ENCODE measurements at regions not wholly inside any gene's neighbourhood (a gene's known extent, or its start where the extent isn't known, plus 50 kb on each side); places are given as distances from the start of the nearest gene placed in this dataset.
A peak's percentile ranks its signal among the peaks of the same experiment; 100 is the strongest.

- DNase-seq, result peak; percentile 88 to 92
- H3K27ac ChIP-seq, result peak overlapping the region; percentile 98
- H3K4me3 ChIP-seq, result no peak overlapping the region
- no peaks in the 10 kb centered on the region for H3K9me3 ChIP-seq (replicated peaks)
- H3K27me3 ChIP-seq, result no peaks in the 10 kb centered on the region
- no peaks in the 10 kb centered on the region for H3K36me3 ChIP-seq
- peaks cover 63% of the 10 kb centered on the region for H3K4me1 ChIP-seq
Observed at GRCh38 chr1:38787041-38787440, 72.5 kb downstream of the RRAGC start.

DNA sequence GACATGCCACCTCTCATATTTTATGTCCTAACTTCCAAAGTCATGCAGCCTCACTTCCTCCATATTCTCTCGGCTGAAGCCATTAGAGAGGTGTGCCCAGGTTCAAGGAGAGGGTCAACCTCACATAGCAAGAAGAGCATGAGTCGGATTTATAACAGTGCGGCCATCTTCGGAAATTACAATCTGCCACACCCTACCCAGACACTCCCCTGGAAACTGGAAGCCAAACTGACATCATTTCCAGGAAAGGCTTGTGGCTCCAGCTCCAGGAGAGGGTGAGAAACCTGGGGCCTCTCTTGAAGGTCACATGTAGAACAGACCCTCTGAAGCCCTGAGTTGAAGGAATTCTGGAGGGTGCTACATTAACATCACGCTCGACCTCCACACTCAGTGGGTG lies 73.5 kb downstream of the RRAGC start:
- Histone ChIP-seq H3K36me3 (no peaks in the 10 kb centered on the region), H3K27me3 (no peaks in the 10 kb centered on the region), H3K27ac (peak overlapping the region; percentile 98), H3K4me3 (peak overlapping the region; percentile 11; the same call in 1 of the 2 replicates), H3K9me3 (replicated peaks) (no peaks in the 10 kb centered on the region), H3K4me1 (peaks cover 64% of the 10 kb centered on the region)
- DNase-seq, result peak; percentile 73 to 81

- H3K36me3 ChIP-seq, result no peaks in the 10 kb centered on the region
- H3K4me1 ChIP-seq, result peaks cover 62% of the 10 kb centered on the region
- no peaks in the 10 kb centered on the region for H3K27me3 ChIP-seq
- peak overlapping the region; percentile 11; the same call in 1 of the 2 replicates for H3K4me3 ChIP-seq
- no peaks in the 10 kb centered on the region for H3K9me3 ChIP-seq (replicated peaks)
- H3K27ac ChIP-seq, result peak overlapping the region; percentile 98
- peak; percentile 91 to 93 for DNase-seq
Observed at GRCh38 chr1:38785285-38786039, 74.1 kb downstream of the RRAGC start.

GRCh38 chr1:38784452-38785284 lies 74.9 kb downstream of the RRAGC start:
- Histone ChIP-seq H3K27ac (peak overlapping the region; percentile 98), H3K27me3 (no peaks in the 10 kb centered on the region), H3K36me3 (no peaks in the 10 kb centered on the region), H3K4me1 (peaks cover 56% of the 10 kb centered on the region), H3K4me3 (no peak overlapping the region), H3K9me3 (replicated peaks) (no peaks in the 10 kb centered on the region)
- DNase-seq, result peak; percentile 19 to 35

DNA sequence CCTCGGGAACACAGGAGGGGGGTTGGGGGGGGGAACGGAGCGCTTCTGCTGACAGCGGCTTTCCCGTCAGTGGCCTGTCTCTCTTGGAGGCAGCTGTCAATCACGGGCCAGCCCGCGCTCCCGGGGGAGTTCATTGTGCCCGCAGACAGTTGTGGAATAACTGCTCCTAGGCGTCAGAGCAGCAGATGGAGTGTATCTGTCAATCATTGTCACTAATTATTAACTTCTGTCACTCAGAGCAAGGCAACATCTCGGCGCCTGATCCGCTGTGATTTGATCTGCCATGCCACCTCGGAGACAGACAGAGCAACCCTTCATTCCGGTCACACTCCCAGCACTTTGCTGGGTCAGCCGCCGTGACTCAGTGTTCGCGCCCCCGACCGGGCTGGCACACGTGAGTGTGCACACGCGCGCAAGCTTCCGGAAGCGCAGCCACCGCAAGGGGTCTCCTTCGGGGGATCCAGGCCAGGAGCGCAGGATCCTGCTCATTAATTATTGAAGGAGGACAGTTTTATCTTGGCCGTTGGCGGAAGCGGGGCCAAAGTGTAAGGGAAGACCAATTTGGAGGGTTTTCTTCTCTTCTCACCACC lies 75.8 kb downstream of the RRAGC start:
- Histone ChIP-seq H3K27ac (peak overlapping the region; percentile 98; the same call in 1 of the 2 replicates), H3K4me3 (no peak overlapping the region), H3K4me1 (peaks cover 47% of the 10 kb centered on the region), H3K27me3 (no peaks in the 10 kb centered on the region), H3K36me3 (no peaks in the 10 kb centered on the region), H3K9me3 (replicated peaks) (no peaks in the 10 kb centered on the region)
- DNase-seq, result peak in 1 of 2 experiments; percentile 31

GRCh38 chr1:38781872-38782617 lies 77.5 kb downstream of the RRAGC start:
- Histone ChIP-seq H3K36me3 (no peaks in the 10 kb centered on the region), H3K4me1 (peaks cover 31% of the 10 kb centered on the region), H3K27ac (no peak overlapping the region), H3K9me3 (replicated peaks) (no peaks in the 10 kb centered on the region), H3K27me3 (no peaks in the 10 kb centered on the region), H3K4me3 (no peak overlapping the region)
- DNase-seq, result no peak

GRCh38 chr1:38780133-38780532 lies 79.4 kb downstream of the RRAGC start:
- H3K9me3 ChIP-seq (replicated peaks), result no peaks in the 10 kb centered on the region
- peaks cover 16% of the 10 kb centered on the region for H3K4me1 ChIP-seq
- H3K36me3 ChIP-seq, result no peaks in the 10 kb centered on the region
- no peak overlapping the region for H3K27ac ChIP-seq
- H3K4me3 ChIP-seq, result no peak overlapping the region
- H3K27me3 ChIP-seq, result no peaks in the 10 kb centered on the region
- DNase-seq, result no peak

GRCh38 chr1:38779491-38779890 lies 80.1 kb downstream of the RRAGC start:
- Histone ChIP-seq H3K27ac (no peak overlapping the region), H3K9me3 (replicated peaks) (no peaks in the 10 kb centered on the region), H3K4me1 (peaks cover 9% of the 10 kb centered on the region), H3K36me3 (no peaks in the 10 kb centered on the region), H3K4me3 (no peak overlapping the region), H3K27me3 (no peaks in the 10 kb centered on the region)
- no peak for DNase-seq

DNA sequence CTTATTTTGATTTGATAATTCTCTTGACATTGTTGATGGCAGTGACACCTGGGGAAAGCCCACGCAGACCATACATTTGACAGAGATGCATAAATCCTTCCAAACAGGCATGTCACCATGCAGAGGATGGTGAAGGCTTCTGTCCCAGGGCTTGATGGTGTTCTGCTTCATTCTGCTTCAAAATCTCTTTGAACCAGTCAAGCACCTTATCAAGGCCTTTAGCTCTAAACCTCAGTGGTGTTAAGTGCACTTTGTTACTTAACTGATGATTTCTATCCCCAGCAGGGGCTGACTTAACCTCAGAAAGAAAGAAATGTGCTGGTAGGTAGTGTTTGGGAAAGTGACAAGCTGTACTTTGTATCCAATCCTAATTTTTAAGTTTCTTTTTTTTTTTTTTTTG lies 81.1 kb downstream of the RRAGC start:
- Histone ChIP-seq H3K4me3 (no peak overlapping the region), H3K27ac (no peak overlapping the region), H3K4me1 (peaks cover 6% of the 10 kb centered on the region; the same call in 1 of the 2 replicates), H3K9me3 (replicated peaks) (no peaks in the 10 kb centered on the region), H3K27me3 (no peaks in the 10 kb centered on the region), H3K36me3 (no peaks in the 10 kb centered on the region)
- DNase-seq, result no peak

GRCh38 chr1:38778051-38778450 lies 81.5 kb downstream of the RRAGC start:
- DNase-seq, result no peak
- no peak overlapping the region for H3K27ac ChIP-seq
- H3K36me3 ChIP-seq, result no peaks in the 10 kb centered on the region
- H3K27me3 ChIP-seq, result no peaks in the 10 kb centered on the region
- H3K4me1 ChIP-seq, result peaks cover 6% of the 10 kb centered on the region; the same call in 1 of the 2 replicates
- no peak overlapping the region for H3K4me3 ChIP-seq
- H3K9me3 ChIP-seq (replicated peaks), result no peaks in the 10 kb centered on the region

DNA sequence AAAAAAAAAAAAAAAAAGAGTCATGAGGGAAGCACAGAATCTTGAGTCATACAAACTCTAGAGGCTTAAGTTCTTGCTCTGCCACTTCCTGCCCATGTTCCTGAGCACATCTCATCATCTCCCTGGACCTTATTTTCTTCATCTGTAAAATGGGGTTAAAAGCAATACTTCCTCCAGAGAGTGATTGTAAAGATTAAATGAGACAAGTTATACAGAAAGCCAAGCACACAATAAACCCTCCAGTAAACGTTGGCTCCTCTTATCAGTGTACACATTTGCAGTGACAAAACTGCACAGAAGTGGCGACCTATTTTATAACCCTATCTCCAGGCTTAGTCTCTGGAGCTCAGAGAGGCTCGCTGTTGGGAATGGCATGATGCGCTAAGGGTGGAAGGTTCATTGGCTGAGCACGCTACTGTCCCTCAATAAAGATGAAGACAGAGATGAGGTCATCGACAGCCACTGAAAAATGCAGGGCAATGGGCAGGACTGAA lies 82.1 kb downstream of the RRAGC start:
- Histone ChIP-seq H3K36me3 (no peaks in the 10 kb centered on the region), H3K4me3 (no peak overlapping the region), H3K27ac (no peak overlapping the region), H3K9me3 (replicated peaks) (no peaks in the 10 kb centered on the region), H3K4me1 (peaks cover 6% of the 10 kb centered on the region; the same call in 1 of the 2 replicates), H3K27me3 (no peaks in the 10 kb centered on the region)
- DNase-seq, result no peak

DNA sequence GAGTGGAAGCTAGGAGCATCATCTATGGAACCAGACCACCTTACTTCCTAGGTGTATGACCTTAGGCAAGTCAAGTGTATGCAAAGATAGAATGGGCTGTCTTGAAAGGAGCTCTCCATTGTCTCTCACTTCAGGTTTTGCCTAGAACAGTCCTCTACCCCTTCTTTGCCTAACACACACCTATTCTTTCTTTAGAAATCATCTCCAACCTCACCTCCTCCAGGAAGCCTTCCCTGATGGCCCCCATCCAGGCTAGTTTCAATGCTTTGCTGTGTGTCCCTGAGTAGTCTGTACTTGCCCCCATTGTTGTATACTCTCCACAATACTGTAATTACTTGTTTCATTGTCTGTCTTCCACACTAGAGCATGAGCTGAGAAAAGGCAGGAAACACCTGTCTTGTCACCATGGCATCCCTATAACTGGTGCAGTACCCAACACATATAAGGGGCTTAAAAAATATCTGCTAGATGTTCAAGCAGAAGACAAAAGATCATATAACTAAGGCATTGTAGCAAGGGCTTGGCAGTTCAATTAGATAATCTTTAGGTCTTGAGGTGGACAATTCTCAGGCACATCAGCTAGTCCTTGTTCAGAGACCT lies 83.0 kb downstream of the RRAGC start:
- Histone ChIP-seq H3K4me3 (no peak overlapping the region), H3K27ac (no peak overlapping the region), H3K4me1 (no peaks in the 10 kb centered on the region; the same call in 1 of the 2 replicates), H3K36me3 (no peaks in the 10 kb centered on the region), H3K9me3 (replicated peaks) (no peaks in the 10 kb centered on the region), H3K27me3 (0 out of 2 replicates have a peak, but pooled peaks cover 4% of the 10 kb centered on the region)
- DNase-seq, result no peak

GRCh38 chr1:38775175-38775845 lies 84.3 kb downstream of the RRAGC start:
- Histone ChIP-seq H3K4me1 (no peaks in the 10 kb centered on the region), H3K36me3 (no peaks in the 10 kb centered on the region), H3K27me3 (0 out of 2 replicates have a peak, but pooled peaks cover 4% of the 10 kb centered on the region), H3K4me3 (no peak overlapping the region), H3K27ac (no peak overlapping the region), H3K9me3 (replicated peaks) (peaks cover under 1% of the 10 kb centered on the region; the same call in 1 of the 2 replicates)
- DNase-seq, result no peak

Measured in SJCRH30 (cell line).